Activated CD4-positive, alpha-beta T cell treated with anti-CD3 and anti-CD28 coated beads for 48 hours (primary cell): ENCODE measurements at regions not wholly inside any gene's neighbourhood (a gene's known extent, or its start where the extent isn't known, plus 50 kb on each side); places are given as distances from the start of the nearest gene placed in this dataset.
A peak's percentile ranks its signal among the peaks of the same experiment; 100 is the strongest.

Source experiments
- DNase-seq: peaks from one replicate; pipeline ENCODE4 v3.0.0-alpha.2; 2020

- DNase-seq: no peak
These were observed 97.1 kb upstream of the PTPN1 start for GRCh38 chr20:50413088-50413500.

GRCh38 chr20:50415021-50415515 lies 95.1 kb upstream of the PTPN1 start:
- no peak for DNase-seq

GRCh38 chr20:50415516-50416268 lies 94.5 kb upstream of the PTPN1 start:
- DNase-seq: no peak

GRCh38 chr20:50416269-50417022 lies 93.7 kb upstream of the PTPN1 start:
- no peak for DNase-seq

GRCh38 chr20:50417023-50417329 lies 93.2 kb upstream of the PTPN1 start:
- no peak for DNase-seq

- no peak for DNase-seq
These were observed 92.5 kb upstream of the PTPN1 start for GRCh38 chr20:50417484-50418235.

- DNase-seq: no peak
These were observed 91.1 kb upstream of the PTPN1 start for GRCh38 chr20:50418890-50419642.

- DNase-seq: no peak
These were observed 89.8 kb upstream of the PTPN1 start for GRCh38 chr20:50420380-50420779.

GRCh38 chr20:50421356-50422340 lies 88.5 kb upstream of the PTPN1 start:
- DNase-seq: no peak

- DNase-seq: no peak
These were observed 86.4 kb upstream of the PTPN1 start for GRCh38 chr20:50423758-50424157.

- no peak for DNase-seq
These were observed 85.1 kb upstream of the PTPN1 start for GRCh38 chr20:50425076-50425475.

- DNase-seq: no peak
These were observed 83.1 kb upstream of the PTPN1 start for GRCh38 chr20:50426866-50427718.

- peak; percentile 7 for DNase-seq
These were observed 82.5 kb upstream of the PTPN1 start for GRCh38 chr20:50427719-50428083.

GRCh38 chr20:50428097-50428828 lies 81.9 kb upstream of the PTPN1 start:
- DNase-seq: no peak

- DNase-seq: no peak
These were observed 80.8 kb upstream of the PTPN1 start for GRCh38 chr20:50429412-50429811.

GRCh38 chr20:50431066-50431450 lies 79.1 kb upstream of the PTPN1 start:
- DNase-seq: no peak

GRCh38 chr20:50433001-50433761 lies 77.0 kb upstream of the PTPN1 start:
- DNase-seq: no peak

GRCh38 chr20:50434321-50434652 lies 75.9 kb upstream of the PTPN1 start:
- no peak for DNase-seq

GRCh38 chr20:50434653-50435396 lies 75.4 kb upstream of the PTPN1 start:
- no peak for DNase-seq
